ENCODE measurements at regions not wholly inside any gene's neighbourhood (a gene's known extent, or its start where the extent isn't known, plus 50 kb on each side); places are given as distances from the start of the nearest gene placed in this dataset.
"Not testable (repeated sequence)": the region's sequence is repeated elsewhere in the genome, so short reads cannot be mapped to it uniquely, and the experiment has no call there.

DNA sequence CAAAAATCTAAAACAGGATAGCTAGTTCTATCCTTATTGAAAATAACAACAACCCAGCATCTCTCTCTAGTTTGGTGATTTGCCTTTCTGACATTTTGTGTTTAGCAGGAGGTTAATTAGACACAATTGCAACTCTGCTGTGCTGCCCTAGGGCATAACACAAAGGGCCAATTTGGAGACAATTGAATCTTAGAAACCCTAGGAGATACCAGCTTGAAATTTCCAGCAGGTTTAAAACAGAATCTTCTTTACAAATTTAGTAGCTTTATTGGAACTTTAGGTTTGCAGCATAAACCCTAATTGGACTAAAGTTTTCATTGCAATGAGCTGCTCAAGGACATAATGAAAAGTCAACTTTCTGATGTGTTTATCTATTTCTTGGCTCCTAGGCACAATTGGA lies 166.7 kb upstream of the FER start:
- DNase-seq: no peak

DNA sequence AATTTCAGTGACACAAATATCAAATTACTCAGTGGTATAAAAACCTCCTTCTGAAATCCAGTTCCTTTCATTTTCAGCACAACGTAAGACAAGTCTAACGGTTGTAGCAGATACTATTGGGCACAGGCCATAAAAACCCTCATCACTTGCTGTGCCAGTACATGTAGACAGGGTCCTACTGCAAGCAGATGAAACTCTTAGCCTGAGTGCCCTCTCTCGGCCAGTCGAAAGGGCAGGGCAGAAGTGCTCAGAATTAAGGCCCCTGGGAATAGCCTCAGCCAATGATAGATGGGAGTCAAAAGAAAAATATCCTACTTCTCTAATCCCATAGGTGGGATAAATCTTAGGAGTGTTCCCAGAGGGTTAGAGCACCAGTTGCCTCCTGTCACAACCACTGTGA lies 168.5 kb upstream of the FER start:
- DNase-seq: no peak

DNA sequence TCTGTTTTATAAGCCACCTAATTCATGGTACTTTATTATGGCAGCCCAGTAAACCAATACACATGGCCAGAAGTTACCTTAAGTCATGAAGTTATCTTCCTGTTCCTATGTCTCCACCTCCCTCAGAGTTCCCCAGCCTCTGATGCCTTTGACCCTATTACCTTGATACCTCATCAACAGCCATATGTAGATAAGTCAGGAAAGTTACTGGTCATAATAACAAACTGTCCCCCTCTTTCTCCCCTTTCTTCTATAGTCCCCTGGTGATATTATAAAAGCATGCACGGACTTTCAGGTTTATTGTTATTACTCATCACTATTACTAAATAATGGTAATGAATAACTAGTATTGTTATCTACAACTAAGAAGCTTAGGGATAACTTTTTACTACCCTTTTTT lies 168.9 kb upstream of the FER start:
- DNase-seq: no peak

DNA sequence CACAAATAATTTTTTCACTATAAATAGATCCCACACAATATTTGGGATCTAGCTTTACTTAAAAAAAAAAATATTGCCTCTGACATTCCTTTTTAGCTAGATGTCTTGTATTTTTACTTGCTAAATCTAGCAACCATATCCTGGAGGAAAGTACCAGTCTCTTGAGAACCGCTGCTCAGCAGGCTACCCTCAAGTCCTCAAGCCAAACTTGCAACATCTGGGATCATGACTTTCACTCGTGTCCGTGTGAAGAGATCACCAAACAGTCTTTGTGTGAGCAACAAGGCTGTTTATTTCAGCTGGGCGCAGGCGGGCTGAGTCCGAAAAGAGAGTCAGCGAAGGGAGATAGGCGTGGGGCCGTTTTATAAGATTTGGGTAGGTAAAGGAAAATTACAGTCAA lies 180.3 kb upstream of the FER start:
- no peak for DNase-seq

DNA sequence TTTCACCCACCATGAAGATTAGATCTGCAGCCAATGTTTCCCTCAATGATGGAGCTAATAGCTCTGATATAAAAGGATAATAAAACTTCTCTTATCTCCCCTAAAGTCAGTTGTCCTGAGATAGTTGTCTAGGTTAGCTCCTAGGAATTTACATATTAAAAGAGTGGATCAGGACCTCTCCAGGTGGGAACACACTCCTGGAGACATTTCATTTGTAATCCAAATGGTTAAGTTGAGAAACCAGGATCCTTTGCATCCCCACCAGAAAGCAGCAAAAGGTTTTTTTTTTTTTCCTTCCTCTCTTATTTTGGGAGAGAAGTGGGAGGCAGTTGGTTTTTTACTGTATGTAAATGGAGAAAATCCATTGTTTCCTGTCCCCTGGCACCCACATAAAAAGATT lies 182.5 kb upstream of the FBXL17 start:
- no peak for DNase-seq

DNA sequence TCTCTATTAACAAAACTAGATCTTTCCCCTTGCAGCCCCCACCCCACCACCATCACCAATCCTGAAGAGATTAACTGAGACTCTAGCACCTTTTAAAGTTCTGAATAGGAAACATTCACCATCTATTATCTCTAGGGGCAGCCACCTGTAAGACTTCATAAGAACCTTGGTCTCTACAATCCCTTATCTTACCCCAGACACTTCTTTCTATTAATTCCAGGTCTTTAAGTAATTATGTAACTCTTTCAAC lies 180.2 kb upstream of the FBXL17 start:
- DNase-seq: no peak

DNA sequence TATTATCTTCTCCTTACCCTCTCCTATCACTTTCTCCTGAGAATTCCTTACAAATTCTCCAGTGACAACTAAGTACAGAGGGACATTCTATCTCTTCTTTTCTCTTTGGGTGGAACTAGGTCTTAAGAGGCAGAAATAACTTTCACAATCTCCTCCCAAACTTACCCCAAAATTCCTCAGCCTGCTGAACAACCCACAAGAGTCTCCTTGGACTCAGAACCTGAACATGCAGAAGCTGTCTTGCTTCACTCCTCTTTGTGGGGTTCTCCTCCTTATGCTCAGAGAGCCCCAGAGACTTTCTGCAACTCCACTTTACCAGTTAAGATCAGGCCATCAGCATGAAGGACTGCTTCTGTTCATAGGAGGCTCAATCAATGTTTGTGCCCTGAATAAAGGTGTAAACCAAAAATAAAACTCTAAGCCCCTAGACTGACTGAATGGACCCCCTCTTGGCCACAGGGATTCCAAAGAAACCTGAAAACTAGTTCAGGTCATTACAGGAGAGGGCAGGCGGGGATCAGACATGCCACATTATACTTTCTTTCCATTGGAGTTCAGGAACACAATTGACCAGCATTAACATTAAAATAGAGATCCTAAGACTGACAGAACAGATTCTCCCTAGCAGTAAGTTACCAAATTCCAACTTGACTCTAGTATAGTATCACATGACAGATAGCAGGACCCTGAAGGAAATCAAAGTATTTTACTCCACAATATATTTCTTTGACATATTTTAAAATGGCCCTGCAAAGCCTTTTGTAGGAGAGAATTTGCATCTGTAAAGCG lies 179.7 kb upstream of the FBXL17 start:
- no peak for DNase-seq

DNA sequence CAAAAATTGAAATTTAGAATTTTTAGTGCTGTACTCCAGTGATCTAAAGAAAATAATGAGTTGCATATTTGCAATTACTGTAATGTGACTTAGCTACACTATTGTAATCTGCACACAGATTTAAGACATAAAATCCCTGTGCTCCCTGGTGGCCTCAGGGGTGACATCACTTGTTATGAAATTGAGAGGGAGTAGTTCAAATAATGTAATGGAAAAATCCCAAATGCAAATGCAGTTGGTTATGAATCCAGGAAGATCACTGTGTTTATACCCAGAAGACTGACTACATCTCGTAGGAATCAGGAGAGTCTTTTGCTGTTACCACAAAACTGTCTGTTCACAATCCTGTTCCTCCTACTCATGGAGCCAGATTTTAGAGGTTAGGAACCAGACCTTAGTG lies 178.7 kb upstream of the FBXL17 start:
- DNase-seq: peak; percentile 30

DNA sequence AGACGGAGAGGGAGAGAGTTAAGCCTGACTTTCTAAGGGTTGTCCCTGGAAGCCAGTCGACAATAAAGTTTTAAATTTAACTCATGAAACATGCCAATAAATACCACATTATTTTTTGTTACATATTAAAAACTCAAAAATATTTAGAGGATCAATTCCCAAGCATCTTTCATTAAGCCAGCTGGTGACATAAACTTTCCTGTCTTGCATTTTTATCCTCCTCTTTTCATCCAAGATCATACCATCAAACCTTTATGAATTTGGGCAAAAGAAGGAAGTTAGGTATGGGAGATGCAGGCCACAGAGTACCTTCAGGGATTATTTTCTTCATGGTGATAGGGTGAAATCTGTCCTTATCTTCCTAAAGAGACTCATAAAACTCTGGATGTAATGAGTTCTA lies 178.3 kb upstream of the FBXL17 start:
- no peak for DNase-seq

DNA sequence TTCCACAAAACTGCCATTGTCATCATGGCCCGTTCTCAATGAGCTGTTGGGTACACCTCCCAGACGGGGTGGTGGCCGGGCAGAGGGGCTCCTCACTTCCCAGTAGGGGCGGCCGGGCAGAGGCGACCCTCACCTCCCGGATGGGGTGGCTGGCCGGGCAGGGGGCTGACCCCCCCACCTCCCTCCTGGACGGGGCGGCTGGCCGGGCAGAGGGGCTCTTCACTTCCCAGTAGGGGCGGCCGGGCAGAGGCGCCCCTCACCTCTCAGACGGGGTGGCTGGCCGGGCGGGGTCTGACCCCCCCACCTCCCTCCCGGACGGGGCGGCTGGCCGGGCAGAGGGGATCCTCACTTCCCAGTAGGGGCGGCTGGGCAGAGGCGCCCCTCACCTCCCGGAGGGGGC lies 176.9 kb upstream of the FBXL17 start:
- DNase-seq: not testable (repeated sequence)

DNA sequence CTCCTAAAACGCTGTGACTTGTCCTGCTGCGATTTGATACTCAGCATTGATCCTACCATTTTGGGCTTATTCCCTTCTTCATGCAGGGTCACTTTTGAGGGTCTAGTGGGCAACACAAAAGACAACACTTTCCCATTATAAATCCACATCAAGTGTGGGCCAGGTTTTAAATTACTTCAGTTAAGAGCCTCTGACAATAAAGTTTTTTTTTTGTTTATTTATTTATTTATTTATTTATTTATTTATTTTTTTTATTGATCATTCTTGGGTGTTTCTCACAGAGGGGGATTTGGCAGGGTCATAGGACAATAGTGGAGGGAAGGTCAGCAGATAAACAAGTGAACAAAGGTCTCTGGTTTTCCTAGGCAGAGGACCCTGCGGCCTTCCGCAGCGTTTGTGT lies 176.2 kb upstream of the FBXL17 start:
- not testable (repeated sequence) for DNase-seq

DNA sequence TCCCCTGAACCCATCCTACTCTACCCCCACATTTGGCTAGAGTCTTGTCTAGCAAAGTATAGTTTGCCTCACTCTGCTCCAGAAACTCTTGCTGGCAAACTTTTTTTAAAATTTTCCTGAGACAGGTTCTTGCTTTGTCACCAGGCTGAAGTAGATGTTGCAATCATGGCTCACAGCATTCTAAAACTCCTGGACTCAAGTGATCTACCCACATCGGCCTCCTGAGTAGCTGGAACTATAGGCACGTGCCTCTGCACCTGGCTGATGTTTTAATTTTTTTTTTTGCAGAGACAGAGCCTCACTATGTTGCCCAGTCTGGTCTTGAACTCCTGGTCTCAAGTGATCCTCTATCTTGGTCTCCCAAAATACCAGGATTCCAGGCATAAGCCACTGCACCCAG lies 175.8 kb upstream of the FBXL17 start:
- no peak for DNase-seq

DNA sequence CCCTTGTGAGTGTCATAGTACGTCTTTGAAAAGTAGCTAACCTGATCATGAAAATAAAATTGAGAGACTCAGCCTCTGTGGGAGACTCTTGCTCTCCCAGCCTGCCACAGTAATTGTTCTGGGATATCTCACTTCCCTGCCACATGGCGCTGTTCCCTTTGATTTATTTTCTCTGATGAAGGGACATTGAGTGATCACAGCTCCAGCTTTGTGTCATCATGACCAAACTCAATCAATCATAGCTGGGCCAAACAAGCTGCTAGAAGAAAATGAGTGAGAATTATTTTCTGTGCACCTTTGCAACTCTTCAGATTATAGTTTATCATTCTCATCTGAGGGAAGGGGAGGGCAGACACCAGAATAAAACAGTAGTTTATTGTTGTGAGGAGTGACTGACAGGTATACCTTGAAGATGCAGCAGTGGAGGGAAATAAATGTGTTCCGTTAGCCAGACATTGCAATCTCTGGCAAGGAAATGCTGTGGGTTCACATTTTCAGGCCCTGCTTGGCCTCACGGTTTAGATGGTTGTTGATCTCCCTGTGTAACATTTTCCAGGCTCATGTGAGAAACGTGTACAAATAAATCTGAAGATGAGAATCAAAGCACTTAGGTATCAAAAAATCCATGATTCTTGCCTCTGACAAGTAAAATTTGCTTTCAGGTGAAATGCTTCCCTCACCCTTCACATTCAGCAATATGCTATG lies 174.7 kb upstream of the FBXL17 start:
- DNase-seq: no peak

DNA sequence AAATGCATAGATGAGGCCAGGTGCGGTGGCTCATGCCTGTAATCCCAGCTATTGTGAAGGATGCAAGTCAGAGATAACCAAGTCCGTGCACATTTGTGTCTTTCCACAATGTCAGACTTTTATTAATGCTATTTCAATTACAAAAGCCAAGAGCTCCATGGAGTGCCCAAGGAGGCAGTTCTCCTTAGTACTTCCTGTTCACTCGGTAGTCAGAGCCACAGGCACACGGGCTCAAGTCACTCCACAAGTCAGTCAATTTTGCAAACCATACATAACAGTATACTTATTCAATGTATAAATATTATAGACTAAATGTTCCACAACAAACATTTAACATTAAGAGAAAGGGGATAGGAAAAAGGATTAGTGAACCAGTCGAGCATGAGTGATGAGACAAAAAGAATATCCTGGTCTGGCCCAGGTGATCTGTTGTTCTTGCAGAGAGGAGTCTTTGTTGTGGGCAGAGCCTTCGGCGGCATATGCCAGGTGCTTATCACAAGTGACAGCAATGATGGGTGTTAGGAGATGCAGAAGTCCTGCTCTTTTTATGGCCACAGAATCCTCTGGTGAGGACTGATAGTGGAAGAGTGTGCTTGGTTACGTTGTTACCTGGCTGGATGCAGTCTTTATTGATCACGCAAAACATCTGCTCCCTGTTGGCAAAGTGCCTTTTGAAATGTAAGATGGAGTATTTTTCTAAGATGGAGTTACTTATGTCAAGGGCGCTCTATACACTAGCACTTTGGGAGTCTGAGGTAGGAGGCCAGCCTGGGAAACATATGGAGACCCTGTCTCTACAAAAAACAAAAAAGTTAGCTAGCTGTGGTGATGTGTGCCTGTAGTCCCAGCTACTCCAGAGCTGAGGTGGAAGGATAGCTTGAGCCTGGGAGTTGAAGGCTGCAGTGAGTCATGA lies 167.0 kb upstream of the FBXL17 start:
- DNase-seq: no peak

DNA sequence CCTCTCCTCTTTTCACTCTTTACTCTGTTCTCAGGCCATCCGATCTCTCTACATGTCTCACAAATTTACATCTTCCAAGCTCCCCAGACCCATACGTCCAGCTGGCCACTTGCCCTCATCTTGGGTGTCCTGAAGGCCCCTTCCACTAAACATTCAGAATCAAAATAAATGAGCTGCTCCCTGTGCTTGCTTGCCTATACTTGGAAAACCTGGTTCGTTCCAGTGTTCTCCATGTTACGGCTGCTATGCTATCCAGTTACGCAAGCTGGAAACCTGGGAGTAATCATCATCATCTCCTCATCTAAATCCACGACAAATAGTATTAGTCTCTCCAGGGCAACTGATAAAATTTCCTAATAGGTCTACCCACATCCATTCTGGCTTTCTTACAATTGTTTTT lies 165.0 kb upstream of the FBXL17 start:
- DNase-seq: no peak

DNA sequence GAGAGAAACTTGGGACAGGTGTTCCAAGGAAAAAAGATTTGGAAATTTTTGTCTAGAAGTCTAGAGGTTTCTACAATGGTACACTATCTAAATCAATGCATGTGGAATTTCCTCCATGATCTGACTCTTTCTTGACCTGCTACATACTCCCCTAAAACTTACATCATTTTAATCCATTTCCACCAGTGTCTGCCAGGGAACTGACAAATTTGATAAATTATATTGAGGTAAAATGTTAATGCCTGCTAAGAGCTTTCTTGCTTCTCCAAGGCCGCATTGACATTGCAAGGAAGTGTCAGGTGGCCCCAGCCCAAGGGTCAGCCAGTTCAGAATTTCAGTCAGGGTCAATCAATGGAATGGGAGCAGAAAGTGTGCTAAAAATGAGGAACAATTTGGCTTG lies 163.4 kb upstream of the FBXL17 start:
- DNase-seq: no peak

DNA sequence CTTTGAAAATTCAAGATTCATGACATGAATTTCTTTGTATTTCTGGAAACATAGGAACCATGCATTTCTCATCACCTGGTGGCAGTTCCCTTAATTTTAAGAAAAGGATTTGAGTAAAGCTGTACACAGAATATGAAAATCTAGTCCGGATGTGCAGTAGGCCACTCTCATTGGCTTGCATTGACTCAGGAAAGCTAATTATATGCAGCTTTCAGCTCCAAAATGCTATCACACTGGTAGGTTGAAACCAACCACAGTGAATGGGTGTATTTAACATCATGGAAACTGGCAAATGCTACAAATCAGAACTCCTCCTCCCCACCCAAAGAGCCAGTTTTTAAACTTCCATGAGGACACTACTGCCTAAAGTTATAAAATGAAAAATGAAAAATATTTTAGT lies 161.6 kb upstream of the FBXL17 start:
- no peak for DNase-seq

DNA sequence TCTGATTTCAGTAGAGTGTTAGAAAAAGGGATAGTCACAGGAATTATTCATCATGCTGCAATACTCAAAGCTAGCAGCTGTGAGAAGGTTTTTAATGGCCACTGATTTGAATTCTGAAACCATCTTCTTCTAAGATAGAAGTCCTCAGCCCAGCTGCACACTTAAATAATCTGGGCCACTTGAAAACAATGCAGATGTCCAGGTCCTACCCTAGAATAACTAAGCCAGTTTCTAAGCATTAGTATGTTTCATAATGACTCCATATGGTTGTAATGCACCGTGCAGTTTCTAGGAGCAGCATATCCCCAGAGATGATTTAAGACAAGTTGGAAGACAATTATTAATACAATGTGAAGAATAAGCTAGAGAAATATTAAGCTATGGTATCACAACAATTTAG lies 159.9 kb upstream of the FBXL17 start:
- no peak for DNase-seq

DNA sequence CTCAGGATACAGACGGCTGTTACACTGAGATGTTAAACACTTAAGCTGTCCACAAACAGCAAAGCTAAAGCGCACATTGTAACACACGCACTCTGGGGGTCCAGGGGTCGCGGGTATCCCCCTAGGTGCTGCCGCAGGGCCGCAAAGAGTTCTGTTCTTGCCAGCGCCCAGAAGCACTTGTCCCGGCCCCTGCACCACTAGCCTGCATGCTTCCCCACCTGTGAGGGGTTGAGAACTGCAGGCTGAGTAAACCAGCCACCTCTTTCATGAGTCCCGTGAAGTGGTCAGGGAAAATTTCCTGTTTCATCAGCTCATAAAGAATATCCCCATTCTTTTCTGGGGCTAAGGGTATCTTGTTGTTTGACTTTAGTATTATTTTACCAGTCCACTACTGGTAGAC lies 154.4 kb upstream of the FBXL17 start:
- no peak for DNase-seq

DNA sequence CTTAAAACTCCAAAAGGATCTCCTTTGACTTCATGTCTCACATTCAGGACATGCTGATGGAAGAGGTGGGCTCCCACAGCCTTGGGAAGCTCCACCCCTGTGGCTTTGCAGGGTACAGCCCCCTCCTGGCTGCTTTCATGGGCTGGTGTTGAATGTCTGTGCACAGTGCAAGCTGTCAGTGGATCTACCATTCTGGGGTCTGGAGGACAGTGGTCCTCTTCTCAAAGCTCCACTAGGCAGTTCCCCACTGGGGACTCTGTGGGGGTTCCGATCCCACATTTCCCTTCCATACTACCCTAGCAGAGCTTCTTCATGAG lies 150.2 kb upstream of the FBXL17 start:
- DNase-seq: not testable (repeated sequence)

DNA sequence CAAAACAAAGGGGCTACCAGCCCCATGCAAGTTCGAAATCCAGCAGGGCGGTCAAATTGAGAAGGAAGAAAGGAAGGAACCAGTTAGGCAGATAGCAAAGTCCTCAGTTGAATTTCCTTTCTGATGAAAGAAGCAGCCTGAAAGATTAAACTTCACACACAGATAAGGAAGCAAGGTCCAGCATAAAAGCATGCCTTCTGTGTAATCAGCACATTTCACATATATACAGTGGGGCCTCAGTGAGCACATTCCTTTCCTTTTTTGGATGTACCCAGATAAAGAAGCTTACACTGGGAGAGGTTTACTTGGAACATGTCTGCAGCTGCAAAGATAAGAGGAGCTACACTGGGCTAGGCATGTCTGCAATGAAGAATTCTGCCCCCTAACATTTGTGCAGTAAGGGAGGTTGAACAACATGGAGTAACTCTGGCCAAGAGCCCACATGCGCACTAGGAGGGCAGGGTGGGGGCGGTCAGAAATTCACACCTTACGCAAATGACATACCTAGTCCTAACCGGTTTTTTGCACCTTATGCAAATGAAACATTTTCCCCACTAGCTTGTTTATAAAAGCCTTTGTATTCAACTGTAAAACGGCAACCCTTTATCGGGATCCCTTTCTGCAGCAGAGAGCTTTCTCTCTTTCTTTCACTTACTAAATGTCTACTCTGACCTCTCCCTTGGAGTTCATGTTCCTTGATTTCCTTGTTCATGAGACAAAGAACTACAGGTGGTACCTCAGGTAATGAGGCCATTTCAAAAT lies 149.7 kb upstream of the FBXL17 start:
- no peak for DNase-seq

DNA sequence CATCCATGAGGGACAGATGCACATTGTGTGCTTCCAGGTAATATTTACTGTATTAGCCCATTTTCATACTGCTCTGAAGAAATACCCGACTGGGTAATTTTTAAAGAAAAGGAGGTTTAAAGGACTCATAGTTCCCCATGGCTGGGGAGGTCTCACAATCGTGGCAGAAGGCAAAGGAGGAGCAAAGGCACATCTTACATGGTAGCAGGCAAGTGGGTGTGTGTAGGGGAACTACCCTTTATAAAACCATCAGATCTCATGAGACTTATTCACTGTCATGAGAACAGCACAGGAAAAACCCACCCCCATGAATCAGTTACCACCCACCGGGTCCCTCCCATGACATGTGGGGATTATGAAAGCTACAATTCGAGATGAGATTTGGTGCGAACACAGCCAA lies 148.8 kb upstream of the FBXL17 start:
- no peak for DNase-seq

DNA sequence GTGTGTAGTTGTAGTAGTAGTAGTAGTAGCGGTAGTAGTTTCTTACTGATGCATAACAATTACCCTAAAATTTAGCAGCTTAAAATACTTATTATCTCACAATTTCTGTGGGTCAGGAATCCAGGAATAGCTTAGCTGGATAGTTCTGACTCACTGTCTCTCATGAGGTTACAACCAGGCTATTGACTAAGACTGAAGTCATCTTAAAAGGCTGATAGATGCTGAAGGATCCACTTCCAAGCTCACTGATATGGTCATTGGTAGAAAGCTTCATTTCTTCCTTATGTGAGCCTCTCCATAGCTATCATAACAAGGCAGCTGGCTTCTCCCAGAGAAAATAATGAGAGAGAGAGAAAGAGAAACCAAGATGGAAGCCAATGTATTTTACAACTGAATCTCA lies 147.5 kb upstream of the FBXL17 start:
- no peak for DNase-seq
